Breast epithelium (tissue), 3 donors: ENCODE measurements at regions not wholly inside any gene's neighbourhood (a gene's known extent, or its start where the extent isn't known, plus 50 kb on each side); places are given as distances from the start of the nearest gene placed in this dataset.

Source experiments
- POLR2A ChIP-seq: fragments of 450-650 bp; IDR thresholded peaks from one replicate; pipeline ENCODE4 v1.6.1; 2016; ENCODE audit warnings: antibody characterized with exemption, mild to moderate bottlenecking, moderate library complexity
- POLR2AphosphoS5 ChIP-seq, 3 donors: sonication (generic); formaldehyde crosslinking; IDR thresholded peaks; one replicate each; pipeline ENCODE4 v1.6.1; 2017; ENCODE audit warnings: antibody characterized with exemption in 3 of 3
- TF ChIP-seq, protein P1 (sequence below), 3 donors: fragments of 450-650 bp; IDR thresholded peaks; one replicate each; pipeline ENCODE4 v1.5.1; 2016 to 2017; ENCODE audit warnings: antibody characterized with exemption in 3 of 3, mild to moderate bottlenecking in 3 of 3, moderate library complexity in 3 of 3

DNA sequence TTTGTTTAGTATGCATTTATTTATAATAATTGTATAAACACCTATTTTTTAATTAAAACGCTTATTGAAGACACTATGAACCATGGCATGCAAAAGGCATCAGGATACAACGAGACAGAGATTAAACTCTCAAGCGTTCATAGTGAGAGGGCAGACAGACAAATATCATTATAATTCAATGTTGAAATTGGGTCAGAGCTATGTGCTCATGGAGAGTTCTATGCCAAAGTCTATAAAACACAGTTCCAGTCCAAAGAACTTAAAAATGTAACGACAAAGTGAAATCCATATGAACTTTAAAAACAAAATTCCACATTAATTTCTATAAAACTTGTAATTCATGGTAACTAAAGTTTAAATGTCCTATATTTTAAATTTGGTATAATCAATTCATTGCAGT, 724.0 kb downstream of the LTN1 start:
- TF ChIP-seq POLR2A (no peak), POLR2AphosphoS5 (IDR thresholded peaks at IDR 0.05) (no peak)
- TF ChIP-seq, protein P1, sequence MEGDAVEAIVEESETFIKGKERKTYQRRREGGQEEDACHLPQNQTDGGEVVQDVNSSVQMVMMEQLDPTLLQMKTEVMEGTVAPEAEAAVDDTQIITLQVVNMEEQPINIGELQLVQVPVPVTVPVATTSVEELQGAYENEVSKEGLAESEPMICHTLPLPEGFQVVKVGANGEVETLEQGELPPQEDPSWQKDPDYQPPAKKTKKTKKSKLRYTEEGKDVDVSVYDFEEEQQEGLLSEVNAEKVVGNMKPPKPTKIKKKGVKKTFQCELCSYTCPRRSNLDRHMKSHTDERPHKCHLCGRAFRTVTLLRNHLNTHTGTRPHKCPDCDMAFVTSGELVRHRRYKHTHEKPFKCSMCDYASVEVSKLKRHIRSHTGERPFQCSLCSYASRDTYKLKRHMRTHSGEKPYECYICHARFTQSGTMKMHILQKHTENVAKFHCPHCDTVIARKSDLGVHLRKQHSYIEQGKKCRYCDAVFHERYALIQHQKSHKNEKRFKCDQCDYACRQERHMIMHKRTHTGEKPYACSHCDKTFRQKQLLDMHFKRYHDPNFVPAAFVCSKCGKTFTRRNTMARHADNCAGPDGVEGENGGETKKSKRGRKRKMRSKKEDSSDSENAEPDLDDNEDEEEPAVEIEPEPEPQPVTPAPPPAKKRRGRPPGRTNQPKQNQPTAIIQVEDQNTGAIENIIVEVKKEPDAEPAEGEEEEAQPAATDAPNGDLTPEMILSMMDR (IDR thresholded peaks at IDR 0.05), result no peak
